ENCODE measurements at regions not wholly inside any gene's neighbourhood (a gene's known extent, or its start where the extent isn't known, plus 50 kb on each side); places are given as distances from the start of the nearest gene placed in this dataset.

- DNase-seq (ENCODE audit: low read depth, low spot score) (no peak), FAIRE-seq (no peak), ATAC-seq (no peak)
- Histone ChIP-seq H3K9ac (ENCODE audit: control insufficient read depth, insufficient read depth, low read length) (no peak overlapping the region), H3K79me2 (ENCODE audit: control insufficient read depth, insufficient read depth, low read length) (no peaks in the 10 kb centered on the region), H4K20me1 (ENCODE audit: control insufficient read depth, insufficient read depth) (no peaks in the 10 kb centered on the region), H3K4me3 (no peak overlapping the region), H3K4me1 (ENCODE audit: control insufficient read depth, insufficient read depth, low read length) (no peaks in the 10 kb centered on the region), H3K4me2 (ENCODE audit: control insufficient read depth, insufficient read depth) (no peak overlapping the region), H2AFZ (ENCODE audit: control insufficient read depth, low read depth, low read length) (no peak overlapping the region), H3K36me3 (ENCODE audit: control insufficient read depth in 2 of 2, insufficient read depth in 2 of 2, low read length in 1 of 2) (no peaks in the 10 kb centered on the region), H3K27me3 (replicated peaks in 1 of 2; ENCODE audit: control insufficient read depth in 2 of 2, insufficient read depth in 2 of 2, low read length in 1 of 2) (no peaks in the 10 kb centered on the region), H3K27ac (ENCODE audit: control insufficient read depth, insufficient read depth) (no peak overlapping the region), H3K9me3 (replicated peaks; ENCODE audit: control insufficient read depth, insufficient read depth, low read length) (no peaks in the 10 kb centered on the region)
- intact Hi-C loops (cut with micrococcal nuclease; ENCODE audit: unreplicated experiment) (no loop called here), in situ Hi-C loops (cut with MboI) (no loop called here)
- BruUV-seq (replicated peaks), result no TSS peak
- 31% methylated on average over 11 of the region's 11 CpGs for WGBS (ENCODE audit: insufficient coverage, insufficient replicate concordance, low lambda C conversion rate, missing lambda C conversion rate)
- ChIA-PET POLR2A (no interaction called here), RAD21 (ENCODE audit: unreplicated experiment) (no interaction called here), CTCF (no interaction called here), SMC1A (ENCODE audit: uncharacterized antibody, unreplicated experiment) (no interaction called here)
- TF ChIP-seq, protein P1, sequence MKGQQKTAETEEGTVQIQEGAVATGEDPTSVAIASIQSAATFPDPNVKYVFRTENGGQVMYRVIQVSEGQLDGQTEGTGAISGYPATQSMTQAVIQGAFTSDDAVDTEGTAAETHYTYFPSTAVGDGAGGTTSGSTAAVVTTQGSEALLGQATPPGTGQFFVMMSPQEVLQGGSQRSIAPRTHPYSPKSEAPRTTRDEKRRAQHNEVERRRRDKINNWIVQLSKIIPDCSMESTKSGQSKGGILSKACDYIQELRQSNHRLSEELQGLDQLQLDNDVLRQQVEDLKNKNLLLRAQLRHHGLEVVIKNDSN (IDR thresholded peaks at IDR 0.05; ENCODE audit: borderline replicate concordance, extremely low read length, insufficient read depth, low read depth, low read length), result no peak
- TF ChIP-seq ZBED1 (IDR thresholded peaks at IDR 0.05; ENCODE audit: borderline replicate concordance) (no peak), HDAC2 (IDR thresholded peaks at IDR 0.05) (no peak), MEF2B (IDR thresholded peaks at IDR 0.05; ENCODE audit: partially characterized antibody, poor library complexity, severe bottlenecking) (no peak), MLLT1 (IDR thresholded peaks at IDR 0.05) (no peak), FOXK2 (IDR thresholded peaks at IDR 0.05) (no peak), YY1 (IDR thresholded peaks at IDR 0.05; ENCODE audit: low read depth, low read length) (no peak), MTA2 (IDR thresholded peaks at IDR 0.05; ENCODE audit: low read depth) (no peak), SPI1 (IDR thresholded peaks at IDR 0.05; ENCODE audit: borderline replicate concordance, insufficient read depth, low read depth, low read length) (no peak), PML (IDR thresholded peaks at IDR 0.05; ENCODE audit: low read length) (no peak)
- TF ChIP-seq, protein P2, sequence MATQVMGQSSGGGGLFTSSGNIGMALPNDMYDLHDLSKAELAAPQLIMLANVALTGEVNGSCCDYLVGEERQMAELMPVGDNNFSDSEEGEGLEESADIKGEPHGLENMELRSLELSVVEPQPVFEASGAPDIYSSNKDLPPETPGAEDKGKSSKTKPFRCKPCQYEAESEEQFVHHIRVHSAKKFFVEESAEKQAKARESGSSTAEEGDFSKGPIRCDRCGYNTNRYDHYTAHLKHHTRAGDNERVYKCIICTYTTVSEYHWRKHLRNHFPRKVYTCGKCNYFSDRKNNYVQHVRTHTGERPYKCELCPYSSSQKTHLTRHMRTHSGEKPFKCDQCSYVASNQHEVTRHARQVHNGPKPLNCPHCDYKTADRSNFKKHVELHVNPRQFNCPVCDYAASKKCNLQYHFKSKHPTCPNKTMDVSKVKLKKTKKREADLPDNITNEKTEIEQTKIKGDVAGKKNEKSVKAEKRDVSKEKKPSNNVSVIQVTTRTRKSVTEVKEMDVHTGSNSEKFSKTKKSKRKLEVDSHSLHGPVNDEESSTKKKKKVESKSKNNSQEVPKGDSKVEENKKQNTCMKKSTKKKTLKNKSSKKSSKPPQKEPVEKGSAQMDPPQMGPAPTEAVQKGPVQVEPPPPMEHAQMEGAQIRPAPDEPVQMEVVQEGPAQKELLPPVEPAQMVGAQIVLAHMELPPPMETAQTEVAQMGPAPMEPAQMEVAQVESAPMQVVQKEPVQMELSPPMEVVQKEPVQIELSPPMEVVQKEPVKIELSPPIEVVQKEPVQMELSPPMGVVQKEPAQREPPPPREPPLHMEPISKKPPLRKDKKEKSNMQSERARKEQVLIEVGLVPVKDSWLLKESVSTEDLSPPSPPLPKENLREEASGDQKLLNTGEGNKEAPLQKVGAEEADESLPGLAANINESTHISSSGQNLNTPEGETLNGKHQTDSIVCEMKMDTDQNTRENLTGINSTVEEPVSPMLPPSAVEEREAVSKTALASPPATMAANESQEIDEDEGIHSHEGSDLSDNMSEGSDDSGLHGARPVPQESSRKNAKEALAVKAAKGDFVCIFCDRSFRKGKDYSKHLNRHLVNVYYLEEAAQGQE (IDR thresholded peaks at IDR 0.05; ENCODE audit: low read depth, low read length), result no peak
- TF ChIP-seq, protein P3, sequence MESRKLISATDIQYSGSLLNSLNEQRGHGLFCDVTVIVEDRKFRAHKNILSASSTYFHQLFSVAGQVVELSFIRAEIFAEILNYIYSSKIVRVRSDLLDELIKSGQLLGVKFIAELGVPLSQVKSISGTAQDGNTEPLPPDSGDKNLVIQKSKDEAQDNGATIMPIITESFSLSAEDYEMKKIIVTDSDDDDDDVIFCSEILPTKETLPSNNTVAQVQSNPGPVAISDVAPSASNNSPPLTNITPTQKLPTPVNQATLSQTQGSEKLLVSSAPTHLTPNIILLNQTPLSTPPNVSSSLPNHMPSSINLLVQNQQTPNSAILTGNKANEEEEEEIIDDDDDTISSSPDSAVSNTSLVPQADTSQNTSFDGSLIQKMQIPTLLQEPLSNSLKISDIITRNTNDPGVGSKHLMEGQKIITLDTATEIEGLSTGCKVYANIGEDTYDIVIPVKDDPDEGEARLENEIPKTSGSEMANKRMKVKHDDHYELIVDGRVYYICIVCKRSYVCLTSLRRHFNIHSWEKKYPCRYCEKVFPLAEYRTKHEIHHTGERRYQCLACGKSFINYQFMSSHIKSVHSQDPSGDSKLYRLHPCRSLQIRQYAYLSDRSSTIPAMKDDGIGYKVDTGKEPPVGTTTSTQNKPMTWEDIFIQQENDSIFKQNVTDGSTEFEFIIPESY (IDR thresholded peaks at IDR 0.05), result no peak
- TF ChIP-seq, protein P4, sequence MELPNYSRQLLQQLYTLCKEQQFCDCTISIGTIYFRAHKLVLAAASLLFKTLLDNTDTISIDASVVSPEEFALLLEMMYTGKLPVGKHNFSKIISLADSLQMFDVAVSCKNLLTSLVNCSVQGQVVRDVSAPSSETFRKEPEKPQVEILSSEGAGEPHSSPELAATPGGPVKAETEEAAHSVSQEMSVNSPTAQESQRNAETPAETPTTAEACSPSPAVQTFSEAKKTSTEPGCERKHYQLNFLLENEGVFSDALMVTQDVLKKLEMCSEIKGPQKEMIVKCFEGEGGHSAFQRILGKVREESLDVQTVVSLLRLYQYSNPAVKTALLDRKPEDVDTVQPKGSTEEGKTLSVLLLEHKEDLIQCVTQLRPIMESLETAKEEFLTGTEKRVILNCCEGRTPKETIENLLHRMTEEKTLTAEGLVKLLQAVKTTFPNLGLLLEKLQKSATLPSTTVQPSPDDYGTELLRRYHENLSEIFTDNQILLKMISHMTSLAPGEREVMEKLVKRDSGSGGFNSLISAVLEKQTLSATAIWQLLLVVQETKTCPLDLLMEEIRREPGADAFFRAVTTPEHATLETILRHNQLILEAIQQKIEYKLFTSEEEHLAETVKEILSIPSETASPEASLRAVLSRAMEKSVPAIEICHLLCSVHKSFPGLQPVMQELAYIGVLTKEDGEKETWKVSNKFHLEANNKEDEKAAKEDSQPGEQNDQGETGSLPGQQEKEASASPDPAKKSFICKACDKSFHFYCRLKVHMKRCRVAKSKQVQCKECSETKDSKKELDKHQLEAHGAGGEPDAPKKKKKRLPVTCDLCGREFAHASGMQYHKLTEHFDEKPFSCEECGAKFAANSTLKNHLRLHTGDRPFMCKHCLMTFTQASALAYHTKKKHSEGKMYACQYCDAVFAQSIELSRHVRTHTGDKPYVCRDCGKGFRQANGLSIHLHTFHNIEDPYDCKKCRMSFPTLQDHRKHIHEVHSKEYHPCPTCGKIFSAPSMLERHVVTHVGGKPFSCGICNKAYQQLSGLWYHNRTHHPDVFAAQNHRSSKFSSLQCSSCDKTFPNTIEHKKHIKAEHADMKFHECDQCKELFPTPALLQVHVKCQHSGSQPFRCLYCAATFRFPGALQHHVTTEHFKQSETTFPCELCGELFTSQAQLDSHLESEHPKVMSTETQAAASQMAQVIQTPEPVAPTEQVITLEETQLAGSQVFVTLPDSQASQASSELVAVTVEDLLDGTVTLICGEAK (IDR thresholded peaks at IDR 0.05; ENCODE audit: borderline replicate concordance), result no peak
Measured at GRCh38 chr5:179413086-179413690, 67.9 kb upstream of the ADAMTS2 start.
